ENCODE measurements at regions not wholly inside any gene's neighbourhood (a gene's known extent, or its start where the extent isn't known, plus 50 kb on each side); places are given as distances from the start of the nearest gene placed in this dataset.

DNA sequence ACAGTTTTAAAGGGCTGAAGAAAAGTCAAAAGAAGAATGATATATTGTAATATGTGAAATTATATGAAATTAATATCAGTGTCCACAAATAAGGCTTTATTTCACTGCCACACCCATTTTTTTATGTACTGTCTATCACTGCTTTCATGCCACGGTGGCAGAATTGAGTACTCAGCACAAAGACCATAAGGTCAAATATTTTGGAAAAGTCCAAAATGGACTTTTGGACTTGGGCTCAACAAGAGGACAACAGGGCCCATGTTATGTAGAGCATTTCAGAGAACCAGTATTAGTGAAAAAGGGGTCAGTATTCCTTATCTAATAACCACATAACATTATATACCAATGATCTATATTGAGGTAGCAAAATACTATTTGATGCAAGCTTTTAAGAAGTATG lies 427.2 kb downstream of the EPHA4 start:
- no peak for DNase-seq
- no peak overlapping the region for H3K4me3 ChIP-seq (ENCODE audit: low read length in 3 of 3)
- no peaks in the 10 kb centered on the region for H3K4me1 ChIP-seq (ENCODE audit: control insufficient read depth in 2 of 3, insufficient read depth in 2 of 3, low read depth in 1 of 3, low read length in 3 of 3)
- peaks cover 0 to 4% (median 0%) of the 10 kb centered on the region in 3 donors for H3K9me3 ChIP-seq (ENCODE audit: control insufficient read depth in 2 of 3, insufficient read depth in 1 of 3, low read length in 3 of 3)
- intact Hi-C loops (cut with DNase I) = no loop called here
- TF ChIP-seq, protein P1, sequence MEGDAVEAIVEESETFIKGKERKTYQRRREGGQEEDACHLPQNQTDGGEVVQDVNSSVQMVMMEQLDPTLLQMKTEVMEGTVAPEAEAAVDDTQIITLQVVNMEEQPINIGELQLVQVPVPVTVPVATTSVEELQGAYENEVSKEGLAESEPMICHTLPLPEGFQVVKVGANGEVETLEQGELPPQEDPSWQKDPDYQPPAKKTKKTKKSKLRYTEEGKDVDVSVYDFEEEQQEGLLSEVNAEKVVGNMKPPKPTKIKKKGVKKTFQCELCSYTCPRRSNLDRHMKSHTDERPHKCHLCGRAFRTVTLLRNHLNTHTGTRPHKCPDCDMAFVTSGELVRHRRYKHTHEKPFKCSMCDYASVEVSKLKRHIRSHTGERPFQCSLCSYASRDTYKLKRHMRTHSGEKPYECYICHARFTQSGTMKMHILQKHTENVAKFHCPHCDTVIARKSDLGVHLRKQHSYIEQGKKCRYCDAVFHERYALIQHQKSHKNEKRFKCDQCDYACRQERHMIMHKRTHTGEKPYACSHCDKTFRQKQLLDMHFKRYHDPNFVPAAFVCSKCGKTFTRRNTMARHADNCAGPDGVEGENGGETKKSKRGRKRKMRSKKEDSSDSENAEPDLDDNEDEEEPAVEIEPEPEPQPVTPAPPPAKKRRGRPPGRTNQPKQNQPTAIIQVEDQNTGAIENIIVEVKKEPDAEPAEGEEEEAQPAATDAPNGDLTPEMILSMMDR (IDR thresholded peaks at IDR 0.05; ENCODE audit: borderline replicate concordance, extremely low read depth, insufficient read depth) = no peak
- no peak overlapping the region for H3K27ac ChIP-seq (ENCODE audit: low read depth in 2 of 2, low read length in 2 of 2)
- no peak for FAIRE-seq
- H3K9ac ChIP-seq (ENCODE audit: low read length in 3 of 3) = no peak overlapping the region
- H3K27me3 ChIP-seq (ENCODE audit: control insufficient read depth, insufficient read depth, low read length) = no peaks in the 10 kb centered on the region
- no peaks in the 10 kb centered on the region for H3K36me3 ChIP-seq (ENCODE audit: control insufficient read depth in 2 of 3, insufficient read depth in 3 of 3, low read length in 3 of 3)

DNA sequence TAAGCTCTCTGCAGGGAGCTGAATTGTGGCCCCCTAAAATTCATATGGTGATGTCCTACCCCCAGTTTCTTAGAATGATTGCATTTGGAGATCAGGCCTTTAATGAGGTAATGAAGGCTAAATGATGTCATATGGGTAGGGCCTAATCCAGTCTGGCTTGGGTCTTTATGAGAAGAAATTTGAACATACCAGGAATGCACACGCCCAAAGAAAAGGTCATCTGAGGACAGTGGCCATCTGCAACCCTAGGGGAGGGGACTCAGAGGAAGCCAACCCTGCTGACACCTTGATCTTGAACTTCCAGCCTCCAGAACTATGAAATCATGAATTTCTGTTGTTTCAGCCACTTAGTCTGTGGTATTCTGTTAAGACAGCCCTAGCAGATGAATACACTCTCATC lies 426.7 kb downstream of the EPHA4 start:
- DNase-seq (no peak), FAIRE-seq (no peak)
- intact Hi-C loops (cut with DNase I) = no loop called here
- Histone ChIP-seq H3K4me1 (ENCODE audit: control insufficient read depth in 2 of 3, insufficient read depth in 2 of 3, low read depth in 1 of 3, low read length in 3 of 3) (no peaks in the 10 kb centered on the region), H3K27me3 (ENCODE audit: control insufficient read depth, insufficient read depth, low read length) (no peaks in the 10 kb centered on the region), H3K9ac (ENCODE audit: low read length in 3 of 3) (no peak overlapping the region), H3K4me3 (ENCODE audit: low read length in 3 of 3) (no peak overlapping the region), H3K9me3 (ENCODE audit: control insufficient read depth in 2 of 3, insufficient read depth in 1 of 3, low read length in 3 of 3) (peaks cover 0 to 4% (median 0%) of the 10 kb centered on the region in 3 donors), H3K27ac (ENCODE audit: low read depth in 2 of 2, low read length in 2 of 2) (no peak overlapping the region), H3K36me3 (ENCODE audit: control insufficient read depth in 2 of 3, insufficient read depth in 3 of 3, low read length in 3 of 3) (no peaks in the 10 kb centered on the region)
- TF ChIP-seq, protein P1 (IDR thresholded peaks at IDR 0.05; ENCODE audit: borderline replicate concordance, extremely low read depth, insufficient read depth) = no peak

DNA sequence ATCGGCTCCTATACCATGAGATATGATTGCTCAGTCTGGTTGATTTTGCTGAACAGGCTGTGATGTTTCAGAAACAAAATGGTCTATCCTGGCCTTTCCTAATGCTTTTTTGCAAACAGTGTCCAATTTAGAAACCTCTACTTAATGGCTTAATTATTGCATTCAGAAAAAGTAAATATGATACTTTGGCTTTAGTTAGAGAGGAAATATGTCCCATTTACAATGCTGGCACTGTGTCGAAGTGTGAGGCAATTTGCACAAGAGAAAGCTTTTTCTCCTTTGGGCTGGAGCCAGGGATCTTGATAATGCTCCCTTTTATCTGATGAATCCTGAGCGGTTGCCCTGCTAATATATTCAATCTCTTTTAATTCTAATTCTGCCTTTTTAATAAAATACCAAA lies 418.9 kb downstream of the EPHA4 start:
- no peak for FAIRE-seq

More for the DNA sequence above, 418.9 kb downstream of the EPHA4 start:
- H3K4me1 ChIP-seq (ENCODE audit: control insufficient read depth in 2 of 3, insufficient read depth in 2 of 3, low read depth in 1 of 3, low read length in 3 of 3) = no peaks in the 10 kb centered on the region
- no peaks in the 10 kb centered on the region for H3K36me3 ChIP-seq (ENCODE audit: control insufficient read depth in 2 of 3, insufficient read depth in 3 of 3, low read length in 3 of 3)
- H3K27ac ChIP-seq (ENCODE audit: low read depth in 2 of 2, low read length in 2 of 2) = no peak overlapping the region
- no peaks in the 10 kb centered on the region for H3K27me3 ChIP-seq (ENCODE audit: control insufficient read depth, insufficient read depth, low read length)
- DNase-seq = no peak
- H3K4me3 ChIP-seq (ENCODE audit: low read length in 3 of 3) = no peak overlapping the region
- intact Hi-C loops (cut with DNase I) = no loop called here
- TF ChIP-seq, protein P1 (IDR thresholded peaks at IDR 0.05; ENCODE audit: borderline replicate concordance, extremely low read depth, insufficient read depth) = no peak
- H3K9ac ChIP-seq (ENCODE audit: low read length in 3 of 3) = no peak overlapping the region
- no peaks in the 10 kb centered on the region for H3K9me3 ChIP-seq (ENCODE audit: control insufficient read depth in 2 of 3, insufficient read depth in 1 of 3, low read length in 3 of 3)

Data from kidney (tissue), 13 donors.